HG02610 (cell line): ENCODE measurements at regions not wholly inside any gene's neighbourhood (a gene's known extent, or its start where the extent isn't known, plus 50 kb on each side); places are given as distances from the start of the nearest gene placed in this dataset.

Experiments
- ATAC-seq: cut with Tn5 transposase; IDR thresholded peaks from one replicate; pipeline ENCODE4 v1.9.1; 2021; ENCODE audit warnings: mild to moderate bottlenecking, moderate library complexity; ENCODE audit not compliant: unreplicated experiment

- no peak for ATAC-seq
Measured at GRCh38 chr17:36861531-36861930, 75.7 kb upstream of the LHX1 start.

GRCh38 chr17:36862116-36862920 is 75.0 kb upstream of the LHX1 start:
- no peak for ATAC-seq

GRCh38 chr17:36863131-36863530 is 74.1 kb upstream of the LHX1 start:
- no peak for ATAC-seq

- ATAC-seq: no peak
Measured at GRCh38 chr17:36863676-36864612, 73.3 kb upstream of the LHX1 start.

- no peak for ATAC-seq
Measured at GRCh38 chr17:36864827-36865430, 72.3 kb upstream of the LHX1 start.

GRCh38 chr17:36867716-36868341 is 69.4 kb upstream of the LHX1 start:
- ATAC-seq: no peak

- no peak for ATAC-seq
Measured at GRCh38 chr17:36868777-36869176, 68.5 kb upstream of the LHX1 start.

GRCh38 chr17:36869441-36869840 is 67.8 kb upstream of the LHX1 start:
- ATAC-seq: no peak

GRCh38 chr17:36869856-36870719 is 67.2 kb upstream of the LHX1 start:
- no peak for ATAC-seq

GRCh38 chr17:36870720-36870999 is 66.6 kb upstream of the LHX1 start:
- ATAC-seq: no peak

GRCh38 chr17:36875698-36876293 is 61.5 kb upstream of the LHX1 start:
- ATAC-seq: no peak

- ATAC-seq: no peak
Measured at GRCh38 chr17:36876966-36877365, 60.3 kb upstream of the LHX1 start.

GRCh38 chr17:36877771-36878170 is 59.5 kb upstream of the LHX1 start:
- ATAC-seq: no peak

GRCh38 chr17:36878216-36878615 is 59.1 kb upstream of the LHX1 start:
- ATAC-seq: no peak

GRCh38 chr17:36879027-36879426 is 58.2 kb upstream of the LHX1 start:
- ATAC-seq: no peak

GRCh38 chr17:36879624-36880131 is 57.6 kb upstream of the LHX1 start:
- no peak for ATAC-seq

- no peak for ATAC-seq
Measured at GRCh38 chr17:36880268-36880905, 56.9 kb upstream of the LHX1 start.

- no peak for ATAC-seq
Measured at GRCh38 chr17:36881323-36881722, 56.0 kb upstream of the LHX1 start.

GRCh38 chr17:36884495-36885152 is 52.7 kb upstream of the LHX1 start:
- no peak for ATAC-seq
